GM23338 (cell line): ENCODE measurements at regions not wholly inside any gene's neighbourhood (a gene's known extent, or its start where the extent isn't known, plus 50 kb on each side); places are given as distances from the start of the nearest gene placed in this dataset.

Experiments used
- ATAC-seq: fragments of 200-7000 bp; cut with Tn5 transposase; 3 replicates; pipeline ENCODE4 v1.9.1; 2020
- DNase-seq: peaks from one replicate; pipeline ENCODE4 v3.0.0-alpha.2; 2015; ENCODE audit warnings: low spot score
- H2AFZ ChIP-seq: fragments of 200-600 bp; sonication (generic); 2 replicates; pipeline ENCODE4 v1.8.0; 2016; ENCODE audit warnings: antibody characterized with exemption, mild to moderate bottlenecking, moderate library complexity
- H3F3A ChIP-seq: fragments of 200-600 bp; sonication (generic); replicated peaks from 2 replicates; pipeline ENCODE4 v1.8.0; 2017; ENCODE audit warnings: antibody characterized with exemption, mixed run types, low read depth
- H3K27ac ChIP-seq: fragments of 200-600 bp; sonication (generic); 2 replicates; pipeline ENCODE4 v1.6.1; 2016; ENCODE audit warnings: low read depth
- H3K27me3 ChIP-seq: fragments of 200-600 bp; sonication (generic); 2 replicates; pipeline ENCODE4 v1.8.0; 2016; ENCODE audit warnings: mild to moderate bottlenecking, mixed run types, moderate library complexity; ENCODE audit not compliant: insufficient read depth
- H3K36me3 ChIP-seq: fragments of 200-600 bp; sonication (generic); 2 replicates; pipeline ENCODE4 v1.8.0; 2016; ENCODE audit warnings: mild to moderate bottlenecking; ENCODE audit not compliant: insufficient read depth
- H3K4me1 ChIP-seq: fragments of 200-600 bp; sonication (generic); 2 replicates; pipeline ENCODE4 v1.8.0; 2016; ENCODE audit warnings: mild to moderate bottlenecking, moderate library complexity; ENCODE audit not compliant: insufficient read depth
- H3K4me2 ChIP-seq: fragments of 200-600 bp; sonication (generic); 2 replicates; pipeline ENCODE4 v1.7.1; 2017; ENCODE audit warnings: mixed run types
- H3K4me3 ChIP-seq: fragments of 200-600 bp; sonication (generic); 2 replicates; pipeline ENCODE4 v1.6.1; 2016; ENCODE audit warnings: mixed run types
- H3K79me2 ChIP-seq: fragments of 200-600 bp; sonication (generic); replicated peaks from 2 replicates; pipeline ENCODE4 v1.8.0; 2017; ENCODE audit warnings: mild to moderate bottlenecking; ENCODE audit not compliant: insufficient read depth
- H3K9me2 ChIP-seq: fragments of 200-600 bp; sonication (generic); 2 replicates; pipeline ENCODE4 v1.8.0; 2017; ENCODE audit not compliant: insufficient read depth
- H4K20me1 ChIP-seq: fragments of 200-600 bp; sonication (generic); replicated peaks from 2 replicates; pipeline ENCODE4 v1.8.0; 2017; ENCODE audit warnings: mild to moderate bottlenecking; ENCODE audit not compliant: insufficient read depth
- H3K27ac Mint-ChIP-seq: 2 replicates; pipeline ENCODE4 v1.8.0; 2020; ENCODE audit warnings: inconsistent platforms, mild to moderate bottlenecking, moderate library complexity, mixed read lengths
- H3K27me3 Mint-ChIP-seq: 3 replicates; pipeline ENCODE4 v1.8.0; 2022; ENCODE audit warnings: low read depth, mild to moderate bottlenecking, moderate library complexity, mixed read lengths, inconsistent platforms; ENCODE audit not compliant: insufficient read depth, poor library complexity
- H3K36me3 Mint-ChIP-seq: 3 replicates; pipeline ENCODE4 v1.8.0; 2021; ENCODE audit warnings: low read depth, mild to moderate bottlenecking, inconsistent platforms, moderate library complexity, mixed read lengths
- H3K4me1 Mint-ChIP-seq: 3 replicates; pipeline ENCODE4 v1.8.0; 2020; ENCODE audit warnings: mild to moderate bottlenecking, inconsistent platforms, mixed read lengths
- H3K4me3 Mint-ChIP-seq: 3 replicates; pipeline ENCODE4 v1.8.0; 2021; ENCODE audit warnings: moderate library complexity, mild to moderate bottlenecking, inconsistent platforms, mixed read lengths
- H3K9me3 Mint-ChIP-seq: 3 replicates; pipeline ENCODE4 v1.8.0; 2020; ENCODE audit warnings: moderate library complexity, mild to moderate bottlenecking, inconsistent platforms, mixed read lengths
- CREB1 ChIP-seq: fragments of 250-450 bp; sonication (Bioruptor Pico); IDR thresholded peaks from 2 replicates; pipeline ENCODE4 v1.5.0; 2020; ENCODE audit warnings: low read depth, mild to moderate bottlenecking, moderate library complexity
- CTCF ChIP-seq, 2 experiments: fragments of 200-600 bp in 1 of 2; sonication (generic) in 1 of 2; conservative IDR thresholded peaks; 2 replicates each; pipeline versions ENCODE4 v1.5.1 to v1.6.1; 2016 to 2017; ENCODE audit warnings: antibody characterized with exemption in 2 of 2, low read depth in 2 of 2, mild to moderate bottlenecking in 2 of 2, moderate library complexity in 1 of 2
- EZH2 ChIP-seq: fragments of 200-600 bp; sonication (generic); IDR thresholded peaks from one replicate; pipeline ENCODE4 v1.8.0; 2017; ENCODE audit warnings: antibody characterized with exemption, mild to moderate bottlenecking, low read depth; ENCODE audit not compliant: unreplicated experiment
- JUNB ChIP-seq: IDR thresholded peaks from one replicate; pipeline ENCODE4 v1.6.1; 2016; ENCODE audit warnings: antibody characterized with exemption; ENCODE audit not compliant: unreplicated experiment
- STAT1 ChIP-seq: IDR thresholded peaks from one replicate; pipeline ENCODE4 v1.6.1; 2016; ENCODE audit warnings: antibody characterized with exemption; ENCODE audit not compliant: unreplicated experiment
- ZNF114 ChIP-seq: fragments of 250-450 bp; sonication (Bioruptor Pico); IDR thresholded peaks from 2 replicates; pipeline ENCODE4 v1.5.0; 2020; ENCODE audit warnings: mild to moderate bottlenecking, moderate library complexity
- ZNF462 ChIP-seq: fragments of 250-450 bp; sonication (Bioruptor Pico); IDR thresholded peaks from 2 replicates; pipeline ENCODE4 v1.5.0; 2020; ENCODE audit warnings: mild to moderate bottlenecking, moderate library complexity
- TF ChIP-seq, protein P1 (sequence below): IDR thresholded peaks from 2 replicates; pipeline ENCODE4 v1.6.1; 2016; ENCODE audit warnings: antibody characterized with exemption
- TF ChIP-seq, protein P2 (sequence below): IDR thresholded peaks from one replicate; pipeline ENCODE4 v1.6.1; 2018; ENCODE audit warnings: antibody characterized with exemption; ENCODE audit not compliant: unreplicated experiment

DNA sequence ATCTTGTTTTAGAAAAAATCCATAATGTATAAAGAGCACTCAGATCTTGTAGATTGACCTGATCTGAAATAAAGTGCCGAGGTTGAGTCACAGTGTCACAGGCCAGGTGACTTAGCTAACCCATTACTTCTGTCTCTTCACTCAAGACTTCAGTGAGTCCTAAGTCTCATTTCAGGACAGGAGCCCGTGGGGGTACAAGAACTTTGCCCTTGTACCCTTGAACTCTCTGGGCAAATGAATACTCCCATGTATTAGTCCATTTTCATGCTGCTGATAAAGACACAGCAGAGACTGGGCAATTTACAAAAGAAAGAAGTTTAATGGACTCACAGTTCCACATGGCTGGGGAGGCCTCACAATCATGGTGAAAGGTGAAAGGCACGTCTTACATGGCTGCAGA lies 160.2 kb downstream of the ZPLD1 start:
- no peak for TF ChIP-seq ZNF114
- TF ChIP-seq, protein P1, sequence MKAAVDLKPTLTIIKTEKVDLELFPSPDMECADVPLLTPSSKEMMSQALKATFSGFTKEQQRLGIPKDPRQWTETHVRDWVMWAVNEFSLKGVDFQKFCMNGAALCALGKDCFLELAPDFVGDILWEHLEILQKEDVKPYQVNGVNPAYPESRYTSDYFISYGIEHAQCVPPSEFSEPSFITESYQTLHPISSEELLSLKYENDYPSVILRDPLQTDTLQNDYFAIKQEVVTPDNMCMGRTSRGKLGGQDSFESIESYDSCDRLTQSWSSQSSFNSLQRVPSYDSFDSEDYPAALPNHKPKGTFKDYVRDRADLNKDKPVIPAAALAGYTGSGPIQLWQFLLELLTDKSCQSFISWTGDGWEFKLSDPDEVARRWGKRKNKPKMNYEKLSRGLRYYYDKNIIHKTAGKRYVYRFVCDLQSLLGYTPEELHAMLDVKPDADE, result no peak
- TF ChIP-seq JUNB, result no peak
- TF ChIP-seq ZNF462 (CRISPR knock-in tag), result no peak
- no peak for TF ChIP-seq STAT1
- TF ChIP-seq CTCF (conservative IDR thresholded peaks at IDR 0.05; ENCODE audit: low read depth in 2 of 2), result no peak
- no peak for TF ChIP-seq EZH2
- TF ChIP-seq, protein P2, sequence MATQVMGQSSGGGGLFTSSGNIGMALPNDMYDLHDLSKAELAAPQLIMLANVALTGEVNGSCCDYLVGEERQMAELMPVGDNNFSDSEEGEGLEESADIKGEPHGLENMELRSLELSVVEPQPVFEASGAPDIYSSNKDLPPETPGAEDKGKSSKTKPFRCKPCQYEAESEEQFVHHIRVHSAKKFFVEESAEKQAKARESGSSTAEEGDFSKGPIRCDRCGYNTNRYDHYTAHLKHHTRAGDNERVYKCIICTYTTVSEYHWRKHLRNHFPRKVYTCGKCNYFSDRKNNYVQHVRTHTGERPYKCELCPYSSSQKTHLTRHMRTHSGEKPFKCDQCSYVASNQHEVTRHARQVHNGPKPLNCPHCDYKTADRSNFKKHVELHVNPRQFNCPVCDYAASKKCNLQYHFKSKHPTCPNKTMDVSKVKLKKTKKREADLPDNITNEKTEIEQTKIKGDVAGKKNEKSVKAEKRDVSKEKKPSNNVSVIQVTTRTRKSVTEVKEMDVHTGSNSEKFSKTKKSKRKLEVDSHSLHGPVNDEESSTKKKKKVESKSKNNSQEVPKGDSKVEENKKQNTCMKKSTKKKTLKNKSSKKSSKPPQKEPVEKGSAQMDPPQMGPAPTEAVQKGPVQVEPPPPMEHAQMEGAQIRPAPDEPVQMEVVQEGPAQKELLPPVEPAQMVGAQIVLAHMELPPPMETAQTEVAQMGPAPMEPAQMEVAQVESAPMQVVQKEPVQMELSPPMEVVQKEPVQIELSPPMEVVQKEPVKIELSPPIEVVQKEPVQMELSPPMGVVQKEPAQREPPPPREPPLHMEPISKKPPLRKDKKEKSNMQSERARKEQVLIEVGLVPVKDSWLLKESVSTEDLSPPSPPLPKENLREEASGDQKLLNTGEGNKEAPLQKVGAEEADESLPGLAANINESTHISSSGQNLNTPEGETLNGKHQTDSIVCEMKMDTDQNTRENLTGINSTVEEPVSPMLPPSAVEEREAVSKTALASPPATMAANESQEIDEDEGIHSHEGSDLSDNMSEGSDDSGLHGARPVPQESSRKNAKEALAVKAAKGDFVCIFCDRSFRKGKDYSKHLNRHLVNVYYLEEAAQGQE, result no peak
- no peak for TF ChIP-seq CREB1
- Mint-ChIP-seq H3K4me3 (no peak overlapping the region), H3K4me1 (0 out of 3 replicates have a peak, but pooled peaks cover 2% of the 10 kb centered on the region), H3K9me3 (no peaks in the 10 kb centered on the region; the same call in 2 of the 3 replicates), H3K27me3 (peaks cover 2% of the 10 kb centered on the region), H3K27ac (no peak overlapping the region), H3K36me3 (no peaks in the 10 kb centered on the region)
- Histone ChIP-seq H3K9me2 (peaks cover 16% of the 10 kb centered on the region), H3K4me3 (no peak overlapping the region), H3K79me2 (no peaks in the 10 kb centered on the region), H3K4me2 (no peak overlapping the region), H4K20me1 (no peaks in the 10 kb centered on the region), H3K27me3 (no peaks in the 10 kb centered on the region), H3K4me1 (no peaks in the 10 kb centered on the region), H3K36me3 (no peaks in the 10 kb centered on the region), H2AFZ (no peak overlapping the region), H3F3A (no peaks in the 10 kb centered on the region), H3K27ac (no peak overlapping the region)
- no peak for ATAC-seq
- DNase-seq, result no peak
